IMR-90 (cell line): ENCODE measurements at regions not wholly inside any gene's neighbourhood (a gene's known extent, or its start where the extent isn't known, plus 50 kb on each side); places are given as distances from the start of the nearest gene placed in this dataset.

ENCODE experiments used
- ATAC-seq: fragments of 200-7000 bp; cut with Tn5 transposase; 2 replicates; pipeline ENCODE4 v1.9.1; 2020; ENCODE audit warnings: low read depth, mild to moderate bottlenecking, moderate library complexity
- BruUV-seq: library from RNA; stranded (reverse); fragments of 400-500 nt; replicated peaks from 2 replicates; lab custom pipeline; 2021; lab: Mats Ljungman, UMichigan
- CTCF ChIA-PET: fragments of 300-600 bp; formaldehyde crosslinking; extraction: SDS; loops from one replicate; lab custom pipeline; 2021; ENCODE audit warnings: antibody characterized with exemption; lab: Yijun Ruan, JAX
- POLR2A ChIA-PET: fragments of 300-600 bp; sonication (Branson Sonifier 250); formaldehyde crosslinking; loops from one replicate; lab custom pipeline; 2022; ENCODE audit warnings: antibody characterized with exemption; ENCODE audit not compliant: unreplicated experiment; lab: Charles Lee
- DNase-seq: peaks from one replicate; pipeline ENCODE4 v3.0.0; 2013
- H2AFZ ChIP-seq: replicated peaks from 2 replicates; pipeline ENCODE3; 2013; ENCODE audit warnings: low read length, mild to moderate bottlenecking; ENCODE audit not compliant: poor library complexity
- H2AK5ac ChIP-seq: 2 replicates; pipeline ENCODE4 v1.6.1; 2013; ENCODE audit warnings: low read depth, low read length, inconsistent platforms
- H2AK9ac ChIP-seq: replicated peaks from 2 replicates; pipeline ENCODE3; 2013; ENCODE audit warnings: mild to moderate bottlenecking, low read depth, low read length, moderate library complexity; ENCODE audit not compliant: poor library complexity
- H2BK120ac ChIP-seq: 2 replicates; pipeline ENCODE4 v1.6.1; 2013; ENCODE audit warnings: low read depth, low read length, inconsistent platforms
- H2BK15ac ChIP-seq: 3 replicates; pipeline ENCODE4 v1.6.1; 2013; ENCODE audit warnings: low read depth, low read length, inconsistent platforms
- H2BK20ac ChIP-seq: 2 replicates; pipeline ENCODE4 v1.6.1; 2013; ENCODE audit warnings: low read depth, mild to moderate bottlenecking, inconsistent platforms, low read length, moderate library complexity
- H2BK5ac ChIP-seq: 2 replicates; pipeline ENCODE4 v1.6.1; 2013; ENCODE audit warnings: mild to moderate bottlenecking, low read depth, low read length, inconsistent platforms; ENCODE audit not compliant: poor library complexity, severe bottlenecking
- H3K14ac ChIP-seq: replicated peaks from 2 replicates; pipeline ENCODE4 v1.6.1; 2013; ENCODE audit warnings: low read depth, low read length, inconsistent platforms
- H3K18ac ChIP-seq: 2 replicates; pipeline ENCODE4 v1.6.1; 2013; ENCODE audit warnings: low read depth, low read length, control low read depth
- H3K23ac ChIP-seq: 2 replicates; pipeline ENCODE4 v1.6.1; 2013; ENCODE audit warnings: low read depth, low read length, inconsistent platforms
- H3K27ac ChIP-seq: 2 replicates; pipeline ENCODE4 v1.5.1; 2013; ENCODE audit warnings: mild to moderate bottlenecking, control low read depth, low read length; ENCODE audit not compliant: insufficient read depth
- H3K27me3 ChIP-seq: 2 replicates; pipeline ENCODE4 v1.6.1; 2013; ENCODE audit warnings: low read length; ENCODE audit not compliant: control insufficient read depth, insufficient read depth
- H3K36me3 ChIP-seq: 2 replicates; pipeline ENCODE4 v1.6.1; 2013; ENCODE audit warnings: low read length, mixed read lengths; ENCODE audit not compliant: control insufficient read depth, insufficient read depth
- H3K4ac ChIP-seq: 2 replicates; pipeline ENCODE4 v1.6.1; 2013; ENCODE audit warnings: low read depth, low read length, inconsistent platforms
- H3K4me1 ChIP-seq: 2 replicates; pipeline ENCODE4 v1.6.1; 2013; ENCODE audit warnings: low read length, mixed read lengths; ENCODE audit not compliant: control insufficient read depth, insufficient read depth
- H3K4me2 ChIP-seq: 2 replicates; pipeline ENCODE4 v1.6.1; 2013; ENCODE audit warnings: low read depth, mild to moderate bottlenecking, control low read depth, low read length, moderate library complexity
- H3K4me3 ChIP-seq: 2 replicates; pipeline ENCODE4 v1.5.1; 2013; ENCODE audit warnings: low read depth, mild to moderate bottlenecking, control low read depth, low read length, moderate library complexity; ENCODE audit not compliant: insufficient read depth
- H3K56ac ChIP-seq: 2 replicates; pipeline ENCODE4 v1.6.1; 2013; ENCODE audit warnings: low read length, inconsistent platforms; ENCODE audit not compliant: insufficient read depth; ENCODE audit errors: extremely low read depth
- H3K79me1 ChIP-seq, 2 experiments: 2 replicates each; pipeline ENCODE4 v1.6.1; 2013; ENCODE audit warnings: low read length in 2 of 2, inconsistent platforms in 1 of 2, low read depth in 1 of 2
- H3K9ac ChIP-seq: 2 replicates; pipeline ENCODE4 v1.6.1; 2013; ENCODE audit warnings: low read depth, low read length, control low read depth
- H3K9me1 ChIP-seq: 2 replicates; pipeline ENCODE4 v1.6.1; 2013; ENCODE audit warnings: low read length, inconsistent platforms; ENCODE audit not compliant: insufficient read depth
- H3K9me3 ChIP-seq: 2 replicates; pipeline ENCODE4 v1.6.1; 2013; ENCODE audit warnings: low read length; ENCODE audit not compliant: control insufficient read depth, insufficient read depth
- H4K20me1 ChIP-seq: 2 replicates; pipeline ENCODE4 v1.6.1; 2013; ENCODE audit warnings: low read length, inconsistent platforms; ENCODE audit not compliant: insufficient read depth
- H4K5ac ChIP-seq: 2 replicates; pipeline ENCODE4 v1.6.1; 2013; ENCODE audit warnings: mild to moderate bottlenecking, low read depth, low read length, control low read depth
- H4K8ac ChIP-seq, 2 experiments: 2 replicates each; pipeline ENCODE4 v1.6.1; 2013; ENCODE audit warnings: low read depth in 2 of 2, low read length in 2 of 2, control low read depth in 1 of 2, inconsistent platforms in 1 of 2
- H4K91ac ChIP-seq: 2 replicates; pipeline ENCODE4 v1.6.1; 2013; ENCODE audit warnings: low read depth, low read length, inconsistent platforms; ENCODE audit not compliant: insufficient read depth
- BHLHE40 ChIP-seq: fragments of 150-350 bp; IDR thresholded peaks from 2 replicates; pipeline ENCODE4 v1.6.1; 2016; ENCODE audit warnings: mild to moderate bottlenecking, low read depth, low read length
- CEBPB ChIP-seq: IDR thresholded peaks from 2 replicates; pipeline ENCODE4 v1.6.1; 2012; ENCODE audit warnings: low read depth, low read length, improper control_type of control experiment
- MAZ ChIP-seq: IDR thresholded peaks from 2 replicates; pipeline ENCODE4 v1.6.1; 2012; ENCODE audit warnings: low read depth, mild to moderate bottlenecking, low read length, improper control_type of control experiment, moderate library complexity, borderline replicate concordance
- POLR2A ChIP-seq: IDR thresholded peaks from 2 replicates; pipeline ENCODE4 v1.6.1; 2012; ENCODE audit warnings: mild to moderate bottlenecking, low read depth, low read length
- RAD21 ChIP-seq: IDR thresholded peaks from 2 replicates; pipeline ENCODE4 v1.6.1; 2012; ENCODE audit warnings: low read length, improper control_type of control experiment
- RCOR1 ChIP-seq: IDR thresholded peaks from 2 replicates; pipeline ENCODE4 v1.6.1; 2012; ENCODE audit warnings: mild to moderate bottlenecking, low read length, improper control_type of control experiment; ENCODE audit not compliant: insufficient replicate concordance
- WGBS, 2 experiments: methylation state at CpG; one replicate each; pipeline versions ENCODE4 v1.1.5 to v1.1.7; 2013; ENCODE audit warnings: missing lambda C conversion rate in 2 of 2; ENCODE audit not compliant: insufficient read length in 1 of 2; ENCODE audit errors: extremely low coverage in 2 of 2; 5-methylcytosine and 5-hydroxymethylcytosine counted together
- dilution Hi-C: fragments of 300-500 bp; cut with HindIII; formaldehyde crosslinking; loops from one replicate; pipeline ENCODE4 v1.14.3; 2018; ENCODE audit warnings: low sequenced_read_pairs; ENCODE audit not compliant: unreplicated experiment
- in situ Hi-C: fragments of 300-500 bp; cut with MboI; formaldehyde crosslinking; loops from 3 replicates; pipeline ENCODE4 v1.14.3; 2019; ENCODE audit warnings: low sequenced_read_pairs, inconsistent platforms, mixed read lengths
- intact Hi-C: fragments of 100-400 bp; cut with micrococcal nuclease; formaldehyde crosslinking; loops from 2 replicates; pipeline ENCODE4 v1.10.0; 2022
- TF ChIP-seq, protein P1 (sequence below): fragments of 150-350 bp; IDR thresholded peaks from 2 replicates; pipeline ENCODE4 v1.6.1; 2017; ENCODE audit warnings: mild to moderate bottlenecking, antibody characterized with exemption, low read length, low read depth

DNA sequence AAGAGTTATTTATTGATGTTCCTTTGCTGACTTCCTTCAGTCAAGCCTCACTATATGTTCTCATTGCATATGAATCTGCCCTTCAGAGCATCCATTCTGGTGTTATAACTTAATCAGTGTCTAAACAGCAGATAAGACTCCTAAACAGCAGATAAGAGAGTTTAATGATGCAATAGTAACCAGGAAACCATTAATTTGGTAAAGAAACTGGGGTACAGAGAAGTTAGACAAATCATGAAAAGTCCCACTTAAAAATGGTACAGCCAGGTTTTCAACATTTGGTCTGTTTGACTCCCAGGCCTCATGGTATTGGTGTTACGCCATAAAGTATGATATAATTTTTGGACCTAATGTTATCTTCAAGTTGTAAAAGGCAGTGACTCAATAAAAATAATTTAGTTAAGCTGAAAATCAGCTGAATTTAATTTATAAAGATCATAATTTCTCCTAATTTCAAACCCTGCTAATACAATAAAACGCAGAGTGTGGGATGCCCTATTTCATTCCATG, 127.4 kb upstream of the DST start:
- Histone ChIP-seq H3K4me1 (peaks cover 15% of the 10 kb centered on the region), H2BK15ac (no peak overlapping the region), H2AFZ (no peak overlapping the region), H3K36me3 (no peaks in the 10 kb centered on the region), H3K27me3 (no peaks in the 10 kb centered on the region), H4K20me1 (peaks cover 71% of the 10 kb centered on the region), H3K9ac (no peak overlapping the region), H3K9me1 (peaks cover 18% of the 10 kb centered on the region), H3K4ac (no peak overlapping the region), H4K5ac (no peak overlapping the region), H2AK5ac (no peak overlapping the region), H3K4me3 (no peak overlapping the region), H3K27ac (no peak overlapping the region), H3K9me3 (no peaks in the 10 kb centered on the region), H3K4me2 (no peak overlapping the region), H4K91ac (no peak overlapping the region), H2AK9ac (no peak overlapping the region), H2BK20ac (no peak overlapping the region), H3K23ac (no peak overlapping the region), H2BK5ac (no peak overlapping the region), H2BK120ac (no peak overlapping the region), H3K79me1 (peaks cover 13 to 69% of the 10 kb centered on the region in 2 experiments; a peak in 2 of 4 replicates), H3K56ac (no peak overlapping the region), H3K18ac (no peak overlapping the region), H3K14ac (no peak overlapping the region), H4K8ac (no peak overlapping the region)
- BruUV-seq, result no TSS peak
- DNase-seq (peak; percentile 45), ATAC-seq (no peak)
- in situ Hi-C loops, result no loop called here
- no CpG with 5 or more reads among the region's 2 CpGs for WGBS, 2 experiments
- TF ChIP-seq POLR2A (no peak), BHLHE40 (no peak), CEBPB (peak; percentile 77), MAZ (no peak), RAD21 (no peak), RCOR1 (no peak)
- TF ChIP-seq, protein P1, sequence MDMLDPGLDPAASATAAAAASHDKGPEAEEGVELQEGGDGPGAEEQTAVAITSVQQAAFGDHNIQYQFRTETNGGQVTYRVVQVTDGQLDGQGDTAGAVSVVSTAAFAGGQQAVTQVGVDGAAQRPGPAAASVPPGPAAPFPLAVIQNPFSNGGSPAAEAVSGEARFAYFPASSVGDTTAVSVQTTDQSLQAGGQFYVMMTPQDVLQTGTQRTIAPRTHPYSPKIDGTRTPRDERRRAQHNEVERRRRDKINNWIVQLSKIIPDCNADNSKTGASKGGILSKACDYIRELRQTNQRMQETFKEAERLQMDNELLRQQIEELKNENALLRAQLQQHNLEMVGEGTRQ, result no peak
- dilution Hi-C loops, result no loop called here
- CTCF ChIA-PET, result interaction anchor here (0.7 kb wide), 1 partner anchor 10 kb away, joined by 4 read pairs; no protein-coding TSS in a partner anchor
- intact Hi-C loops, result no loop called here
- POLR2A ChIA-PET, result no interaction called here
